ENCODE measurements at regions not wholly inside any gene's neighbourhood (a gene's known extent, or its start where the extent isn't known, plus 50 kb on each side); places are given as distances from the start of the nearest gene placed in this dataset.
"Not testable (repeated sequence)": the region's sequence is repeated elsewhere in the genome, so short reads cannot be mapped to it uniquely, and the experiment has no call there.

- DNase-seq = no peak
- Histone ChIP-seq H3K4me3 (ENCODE audit: low read length) (no peak overlapping the region), H3K4me1 (ENCODE audit: control insufficient read depth, insufficient read depth, low read length) (no peaks in the 10 kb centered on the region), H3K27me3 (ENCODE audit: control insufficient read depth, insufficient read depth, low read length) (no peaks in the 10 kb centered on the region), H3K9me3 (ENCODE audit: control insufficient read depth, low read depth, low read length) (no peaks in the 10 kb centered on the region), H3K36me3 (ENCODE audit: control insufficient read depth, insufficient read depth, low read length) (no peaks in the 10 kb centered on the region), H3K27ac (ENCODE audit: low read length) (no peak overlapping the region)
- WGBS (ENCODE audit: insufficient coverage, low lambda C conversion rate) = no CpG with 5 or more reads among the region's 2 CpGs
Measured at GRCh38 chr3:72165317-72165716, 380.4 kb upstream of the PROK2 start.

DNA sequence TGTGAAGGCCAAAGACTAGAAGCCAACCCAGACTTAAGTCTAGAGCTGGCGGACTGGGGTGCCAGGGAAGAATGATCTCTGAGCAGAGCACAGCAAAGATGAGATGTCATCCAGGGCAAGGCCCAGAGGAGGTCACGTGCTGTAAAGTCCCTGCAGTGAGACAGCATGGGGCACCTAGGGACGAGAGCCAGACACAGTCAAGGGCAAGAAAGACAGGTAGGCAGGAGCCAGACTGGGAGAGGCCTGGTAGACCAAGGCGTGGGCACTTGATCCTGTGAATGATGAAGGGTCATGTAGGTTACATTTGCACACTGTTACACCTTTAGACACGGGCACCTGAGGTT, 379.7 kb upstream of the PROK2 start:
- DNase-seq = no peak
- no peaks in the 10 kb centered on the region for H3K9me3 ChIP-seq (ENCODE audit: control insufficient read depth, low read depth, low read length)
- H3K27me3 ChIP-seq (ENCODE audit: control insufficient read depth, insufficient read depth, low read length) = no peaks in the 10 kb centered on the region
- no peaks in the 10 kb centered on the region for H3K4me1 ChIP-seq (ENCODE audit: control insufficient read depth, insufficient read depth, low read length)
- no peaks in the 10 kb centered on the region for H3K36me3 ChIP-seq (ENCODE audit: control insufficient read depth, insufficient read depth, low read length)
- H3K27ac ChIP-seq (ENCODE audit: low read length) = no peak overlapping the region
- no peak overlapping the region for H3K4me3 ChIP-seq (ENCODE audit: low read length)
- 100% methylated on average over 1 of the region's 5 CpGs for WGBS (ENCODE audit: insufficient coverage, low lambda C conversion rate)

DNA sequence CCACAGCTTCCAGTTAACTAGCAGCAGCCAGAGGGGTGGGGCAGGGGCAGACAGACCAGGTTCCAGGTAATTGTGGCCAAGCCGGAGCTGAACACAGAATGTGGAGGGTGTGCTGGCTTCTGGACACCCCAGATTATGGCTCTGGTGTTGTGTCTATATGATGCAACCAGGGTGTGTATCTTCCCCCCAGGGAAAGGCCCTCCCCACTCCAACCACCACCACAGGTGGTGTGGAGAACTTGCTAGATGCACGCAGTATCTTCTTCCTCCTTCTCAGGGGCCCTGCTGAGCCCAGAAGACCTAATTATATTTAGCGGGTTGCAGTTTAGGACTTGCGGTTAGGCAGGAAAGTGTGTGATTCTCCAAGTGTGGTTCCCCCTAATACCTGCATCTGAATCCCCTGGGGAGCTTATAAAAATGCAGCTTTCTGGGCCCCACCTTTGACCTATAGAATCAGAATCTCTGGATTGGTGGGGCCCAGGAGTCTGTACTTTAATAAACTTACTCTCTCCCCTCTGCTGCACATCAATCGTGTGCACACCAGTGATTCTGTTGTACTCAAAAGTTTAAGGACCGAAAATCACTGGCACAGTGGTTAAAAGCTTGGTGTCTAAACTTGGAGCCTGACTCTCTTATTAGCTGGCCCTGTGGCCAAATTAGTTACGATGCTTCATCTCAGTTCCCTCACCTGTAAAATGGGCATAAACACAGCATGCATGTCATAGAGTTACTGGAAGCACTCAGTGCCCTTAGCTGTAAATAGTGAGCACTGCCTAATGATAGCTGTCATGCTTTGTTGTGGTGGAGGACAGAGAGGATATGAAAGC, 379.1 kb upstream of the PROK2 start:
- WGBS (ENCODE audit: insufficient coverage, low lambda C conversion rate) = no CpG with 5 or more reads among the region's 7 CpGs
- H3K27ac ChIP-seq (ENCODE audit: low read length) = no peak overlapping the region
- DNase-seq = no peak
- H3K9me3 ChIP-seq (ENCODE audit: control insufficient read depth, low read depth, low read length) = no peaks in the 10 kb centered on the region
- H3K4me3 ChIP-seq (ENCODE audit: low read length) = no peak overlapping the region
- no peaks in the 10 kb centered on the region for H3K4me1 ChIP-seq (ENCODE audit: control insufficient read depth, insufficient read depth, low read length)
- no peaks in the 10 kb centered on the region for H3K36me3 ChIP-seq (ENCODE audit: control insufficient read depth, insufficient read depth, low read length)
- no peaks in the 10 kb centered on the region for H3K27me3 ChIP-seq (ENCODE audit: control insufficient read depth, insufficient read depth, low read length)

- no peak for DNase-seq
- H3K9me3 ChIP-seq (ENCODE audit: control insufficient read depth, low read depth, low read length) = no peaks in the 10 kb centered on the region
- H3K27me3 ChIP-seq (ENCODE audit: control insufficient read depth, insufficient read depth, low read length) = no peaks in the 10 kb centered on the region
- H3K36me3 ChIP-seq (ENCODE audit: control insufficient read depth, insufficient read depth, low read length) = no peaks in the 10 kb centered on the region
- no CpG with 5 or more reads among the region's 6 CpGs for WGBS (ENCODE audit: insufficient coverage, low lambda C conversion rate)
- H3K27ac ChIP-seq (ENCODE audit: low read length) = no peak overlapping the region
- H3K4me1 ChIP-seq (ENCODE audit: control insufficient read depth, insufficient read depth, low read length) = no peaks in the 10 kb centered on the region
- no peak overlapping the region for H3K4me3 ChIP-seq (ENCODE audit: low read length)
Measured at GRCh38 chr3:72162649-72163184, 377.8 kb upstream of the PROK2 start.

GRCh38 chr3:72161881-72162595, 377.1 kb upstream of the PROK2 start:
- Histone ChIP-seq H3K27ac (ENCODE audit: low read length) (no peak overlapping the region), H3K9me3 (ENCODE audit: control insufficient read depth, low read depth, low read length) (no peaks in the 10 kb centered on the region), H3K4me1 (ENCODE audit: control insufficient read depth, insufficient read depth, low read length) (no peaks in the 10 kb centered on the region), H3K36me3 (ENCODE audit: control insufficient read depth, insufficient read depth, low read length) (no peaks in the 10 kb centered on the region), H3K4me3 (ENCODE audit: low read length) (no peak overlapping the region), H3K27me3 (ENCODE audit: control insufficient read depth, insufficient read depth, low read length) (no peaks in the 10 kb centered on the region)
- no CpG with 5 or more reads among the region's 13 CpGs for WGBS (ENCODE audit: insufficient coverage, low lambda C conversion rate)
- DNase-seq = no peak

DNA sequence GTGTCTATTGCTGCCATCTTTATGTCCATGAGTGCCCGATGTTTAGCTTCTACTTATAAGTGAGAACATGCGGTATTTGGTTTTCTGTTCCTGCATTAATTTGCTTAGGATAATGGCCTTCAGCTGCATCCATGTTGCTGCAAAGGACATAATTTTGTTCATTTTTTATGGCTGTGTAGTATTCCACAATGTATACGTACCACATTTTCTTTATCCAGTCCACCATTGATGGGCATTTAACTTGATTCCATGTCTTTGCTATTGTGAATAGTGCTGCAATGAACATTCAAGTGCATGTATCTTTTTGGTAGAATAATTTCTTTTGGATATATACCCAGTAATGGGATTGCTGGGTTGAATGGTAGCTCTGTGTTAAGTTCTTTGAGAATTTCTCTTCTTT, 376.3 kb upstream of the PROK2 start:
- not testable (repeated sequence) for H3K27me3 ChIP-seq (ENCODE audit: control insufficient read depth, insufficient read depth, low read length); DNase-seq; H3K4me1 ChIP-seq (ENCODE audit: control insufficient read depth, insufficient read depth, low read length); H3K4me3 ChIP-seq (ENCODE audit: low read length); H3K36me3 ChIP-seq (ENCODE audit: control insufficient read depth, insufficient read depth, low read length); H3K9me3 ChIP-seq (ENCODE audit: control insufficient read depth, low read depth, low read length); H3K27ac ChIP-seq (ENCODE audit: low read length)
- WGBS (ENCODE audit: insufficient coverage, low lambda C conversion rate) = no CpG with 5 or more reads among the region's 3 CpGs

DNA sequence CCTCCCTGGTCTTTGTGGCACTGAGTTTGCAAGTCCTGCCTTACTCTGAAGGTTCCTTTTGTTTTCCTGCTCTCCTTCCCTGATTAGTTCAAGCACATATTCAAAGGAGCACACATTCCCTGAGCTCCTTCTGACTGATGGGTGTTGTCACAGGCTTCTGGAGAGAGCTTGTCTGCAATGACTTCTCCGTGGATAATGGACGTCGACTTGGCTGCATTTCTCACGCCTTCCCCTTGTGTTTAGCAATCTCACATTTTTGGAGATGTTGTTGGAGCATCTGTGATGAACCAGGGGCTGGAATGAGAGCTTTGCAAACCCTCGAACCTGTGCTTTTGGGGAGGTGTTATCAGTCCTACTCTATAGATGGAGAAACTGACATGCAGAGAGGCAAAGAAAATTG, 375.4 kb upstream of the PROK2 start:
- no peaks in the 10 kb centered on the region for H3K27me3 ChIP-seq (ENCODE audit: control insufficient read depth, insufficient read depth, low read length)

DNA sequence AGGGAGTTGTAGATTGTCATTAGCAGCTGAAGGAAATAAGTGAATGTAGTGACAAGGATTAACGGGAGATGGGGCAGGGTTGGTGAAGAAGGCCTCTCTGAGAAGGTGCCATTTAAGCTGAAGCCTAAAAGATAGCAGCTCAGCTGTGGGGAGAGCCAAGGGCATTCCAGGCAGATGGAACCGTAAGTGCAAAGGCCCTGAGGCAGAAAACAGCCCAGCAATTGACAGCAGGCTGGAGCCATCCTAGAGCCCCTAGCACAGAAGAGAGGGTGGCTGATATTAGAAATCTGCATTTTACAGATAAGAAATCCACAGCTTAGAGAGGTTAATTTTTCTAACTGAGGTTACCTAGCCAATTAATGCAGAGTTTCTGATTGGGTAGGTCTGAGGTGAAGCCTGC, 374.5 kb upstream of the PROK2 start:
- Histone ChIP-seq H3K27ac (ENCODE audit: low read length) (no peak overlapping the region), H3K9me3 (ENCODE audit: control insufficient read depth, low read depth, low read length) (peaks cover 3% of the 10 kb centered on the region), H3K27me3 (ENCODE audit: control insufficient read depth, insufficient read depth, low read length) (no peaks in the 10 kb centered on the region), H3K4me1 (ENCODE audit: control insufficient read depth, insufficient read depth, low read length) (peaks cover 10% of the 10 kb centered on the region), H3K4me3 (ENCODE audit: low read length) (no peak overlapping the region), H3K36me3 (ENCODE audit: control insufficient read depth, insufficient read depth, low read length) (no peaks in the 10 kb centered on the region)
- WGBS (ENCODE audit: insufficient coverage, low lambda C conversion rate) = no CpG with 5 or more reads among the region's 2 CpGs
- DNase-seq = no peak

More for the DNA sequence above, 375.4 kb upstream of the PROK2 start:
- Histone ChIP-seq H3K4me3 (ENCODE audit: low read length) (no peak overlapping the region), H3K4me1 (ENCODE audit: control insufficient read depth, insufficient read depth, low read length) (peaks cover 7% of the 10 kb centered on the region), H3K36me3 (ENCODE audit: control insufficient read depth, insufficient read depth, low read length) (no peaks in the 10 kb centered on the region), H3K27ac (ENCODE audit: low read length) (no peak overlapping the region), H3K9me3 (ENCODE audit: control insufficient read depth, low read depth, low read length) (no peaks in the 10 kb centered on the region)
- no CpG with 5 or more reads among the region's 5 CpGs for WGBS (ENCODE audit: insufficient coverage, low lambda C conversion rate)
- DNase-seq = no peak

DNA sequence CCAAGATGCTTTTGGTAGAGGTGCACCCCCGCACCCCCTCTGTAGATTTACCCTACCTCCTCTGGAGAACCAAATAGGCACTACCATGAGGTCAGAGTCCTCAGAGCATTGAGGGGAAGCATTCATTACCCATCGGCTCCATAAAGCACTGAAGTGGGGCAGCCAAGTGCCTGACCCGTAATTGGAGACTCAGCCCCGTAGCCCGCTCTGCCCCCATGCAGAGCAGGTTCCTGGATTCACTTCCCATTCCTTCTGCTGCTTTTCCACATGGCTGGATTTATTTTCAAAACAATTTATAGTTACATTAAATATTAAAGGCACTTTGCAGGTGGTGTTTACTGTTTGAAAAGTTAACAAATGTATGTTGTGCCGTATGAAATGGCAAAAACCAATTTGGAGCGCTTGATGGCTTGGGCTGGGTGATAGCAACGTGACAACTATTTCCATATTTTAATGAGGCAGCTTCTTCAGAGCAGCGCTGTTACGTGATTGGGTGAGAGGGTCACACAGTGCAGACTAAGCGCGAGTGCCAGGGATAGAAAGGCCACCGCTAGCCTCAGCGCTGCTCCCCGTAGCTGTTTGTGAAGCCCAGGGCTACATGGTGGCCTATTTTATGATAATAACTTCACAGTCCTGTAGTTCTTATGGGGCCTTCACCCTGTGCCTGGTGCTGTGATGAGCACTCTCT, 373.8 kb upstream of the PROK2 start:
- H3K4me1 ChIP-seq (ENCODE audit: control insufficient read depth, insufficient read depth, low read length) = peaks cover 10% of the 10 kb centered on the region
- H3K36me3 ChIP-seq (ENCODE audit: control insufficient read depth, insufficient read depth, low read length) = no peaks in the 10 kb centered on the region
- no peak overlapping the region for H3K27ac ChIP-seq (ENCODE audit: low read length)
- no CpG with 5 or more reads among the region's 15 CpGs for WGBS (ENCODE audit: insufficient coverage, low lambda C conversion rate)
- no peak overlapping the region for H3K4me3 ChIP-seq (ENCODE audit: low read length)
- no peaks in the 10 kb centered on the region for H3K27me3 ChIP-seq (ENCODE audit: control insufficient read depth, insufficient read depth, low read length)
- no peak for DNase-seq
- peaks cover 6% of the 10 kb centered on the region for H3K9me3 ChIP-seq (ENCODE audit: control insufficient read depth, low read depth, low read length)

DNA sequence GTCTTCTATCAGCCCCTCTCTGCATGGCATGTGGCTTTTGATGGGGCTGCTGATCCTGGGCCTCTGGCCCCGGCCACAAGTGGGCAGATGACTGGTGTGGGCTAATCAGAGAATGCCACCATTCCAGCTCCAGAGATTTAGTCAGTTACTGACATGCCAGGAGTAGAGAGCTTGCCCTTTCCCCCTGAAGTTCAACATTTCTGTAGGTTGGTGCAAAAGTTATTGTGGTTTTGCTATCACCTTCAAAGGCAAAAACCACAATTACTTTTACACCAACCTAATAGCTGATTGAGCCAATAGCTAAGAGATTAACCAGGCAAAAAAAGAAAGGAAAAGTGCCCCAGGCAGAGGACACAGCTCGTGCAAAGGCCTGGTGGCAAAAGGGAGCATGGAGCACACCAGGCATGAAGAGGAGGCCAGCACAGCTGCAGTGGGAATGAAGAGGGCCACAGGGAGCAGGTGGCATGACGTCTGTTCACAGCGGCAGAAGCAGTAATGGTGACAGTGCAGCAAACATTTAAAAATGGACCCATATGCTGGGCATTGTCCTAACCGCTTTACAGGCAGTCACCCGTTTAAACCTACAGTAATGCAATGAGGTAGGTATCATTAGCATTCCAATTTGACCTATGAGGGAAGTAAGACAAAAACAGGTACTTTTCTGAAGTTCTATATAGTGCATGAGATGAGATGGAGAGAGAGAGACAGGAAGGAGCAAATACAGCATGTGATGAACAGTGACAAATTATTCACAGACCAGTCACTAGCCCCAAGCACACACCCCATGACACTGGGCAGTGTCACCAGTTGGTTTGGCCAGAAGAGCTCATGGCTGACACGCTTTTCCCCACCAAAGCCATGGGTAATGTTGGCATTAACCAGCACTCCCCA, 373.0 kb upstream of the PROK2 start:
- no CpG with 5 or more reads among the region's 7 CpGs for WGBS (ENCODE audit: insufficient coverage, low lambda C conversion rate)
- H3K4me1 ChIP-seq (ENCODE audit: control insufficient read depth, insufficient read depth, low read length) = peaks cover 18% of the 10 kb centered on the region
- no peak overlapping the region for H3K27ac ChIP-seq (ENCODE audit: low read length)
- H3K9me3 ChIP-seq (ENCODE audit: control insufficient read depth, low read depth, low read length) = peaks cover 6% of the 10 kb centered on the region
- H3K36me3 ChIP-seq (ENCODE audit: control insufficient read depth, insufficient read depth, low read length) = no peaks in the 10 kb centered on the region
- no peak for DNase-seq
- H3K27me3 ChIP-seq (ENCODE audit: control insufficient read depth, insufficient read depth, low read length) = no peaks in the 10 kb centered on the region
- no peak overlapping the region for H3K4me3 ChIP-seq (ENCODE audit: low read length)
